SKM-1 (cell line): ENCODE measurements at regions not wholly inside any gene's neighbourhood (a gene's known extent, or its start where the extent isn't known, plus 50 kb on each side); places are given as distances from the start of the nearest gene placed in this dataset.

Experiments used
- DNase-seq: peaks from one replicate; lab custom pipeline; 2025; ENCODE audit not compliant: unreplicated experiment; lab: John Stamatoyannopoulos, UW

GRCh38 chr15:91549581-91549980, 303.9 kb upstream of the SLCO3A1 start:
- DNase-seq = no peak

GRCh38 chr15:91552555-91552954, 301.0 kb upstream of the SLCO3A1 start:
- DNase-seq = no peak

- no peak for DNase-seq
Observed at GRCh38 chr15:91553196-91553854, 300.2 kb upstream of the SLCO3A1 start.

- no peak for DNase-seq
Observed at GRCh38 chr15:91555312-91555711, 298.2 kb upstream of the SLCO3A1 start.

GRCh38 chr15:91556926-91557325, 296.6 kb upstream of the SLCO3A1 start:
- DNase-seq = no peak

GRCh38 chr15:91559066-91559465, 294.4 kb upstream of the SLCO3A1 start:
- no peak for DNase-seq

- DNase-seq = no peak
Observed at GRCh38 chr15:91561371-91562100, 292.0 kb upstream of the SLCO3A1 start.

GRCh38 chr15:91562698-91563097, 290.8 kb upstream of the SLCO3A1 start:
- DNase-seq = no peak

GRCh38 chr15:91564631-91565030, 288.9 kb upstream of the SLCO3A1 start:
- DNase-seq = no peak

GRCh38 chr15:91566141-91566540, 287.4 kb upstream of the SLCO3A1 start:
- DNase-seq = no peak

- no peak for DNase-seq
Observed at GRCh38 chr15:91568036-91568435, 285.5 kb upstream of the SLCO3A1 start.

GRCh38 chr15:91572110-91572509, 281.4 kb upstream of the SLCO3A1 start:
- no peak for DNase-seq

GRCh38 chr15:91576096-91576495, 277.4 kb upstream of the SLCO3A1 start:
- no peak for DNase-seq

GRCh38 chr15:91578511-91578910, 275.0 kb upstream of the SLCO3A1 start:
- no peak for DNase-seq

- no peak for DNase-seq
Observed at GRCh38 chr15:91584895-91585294, 268.6 kb upstream of the SLCO3A1 start.

GRCh38 chr15:91586560-91586959, 266.9 kb upstream of the SLCO3A1 start:
- DNase-seq = no peak

GRCh38 chr15:91589360-91589759, 264.1 kb upstream of the SLCO3A1 start:
- no peak for DNase-seq

GRCh38 chr15:91592567-91592966, 260.9 kb upstream of the SLCO3A1 start:
- no peak for DNase-seq

GRCh38 chr15:91593067-91593466, 260.4 kb upstream of the SLCO3A1 start:
- DNase-seq = no peak

GRCh38 chr15:91593653-91594052, 259.9 kb upstream of the SLCO3A1 start:
- DNase-seq = no peak

- DNase-seq = no peak
Observed at GRCh38 chr15:91599261-91599660, 254.2 kb upstream of the SLCO3A1 start.

GRCh38 chr15:91603384-91604080, 250.0 kb upstream of the SLCO3A1 start:
- DNase-seq = no peak
